SK-N-SH (cell line): ENCODE measurements at regions not wholly inside any gene's neighbourhood (a gene's known extent, or its start where the extent isn't known, plus 50 kb on each side); places are given as distances from the start of the nearest gene placed in this dataset.

Experiments used
- CTCF ChIA-PET: fragments of 300-600, 350-600 bp; formaldehyde crosslinking; extraction: SDS; loops from one replicate; lab custom pipeline; 2021; lab: Yijun Ruan, JAX
- POLR2A ChIA-PET: fragments of 350-600 bp; sonication (Branson Sonifier 250); formaldehyde crosslinking; extraction: SDS; loops from one replicate; lab custom pipeline; 2020; ENCODE audit warnings: antibody characterized with exemption, inconsistent platforms; lab: Yijun Ruan, JAX
- DNase-seq: peaks from one replicate; pipeline ENCODE4 v3.0.0; 2012
- H2AFZ ChIP-seq: fragments of 200-600 bp; sonication (generic); 2 replicates; pipeline ENCODE4 v1.8.1; 2016; ENCODE audit warnings: antibody characterized with exemption, mild to moderate bottlenecking, low read depth
- H3F3A ChIP-seq: fragments of 200-600 bp; sonication (generic); replicated peaks from 2 replicates; pipeline ENCODE3; 2016; ENCODE audit warnings: antibody characterized with exemption, mild to moderate bottlenecking; ENCODE audit not compliant: insufficient read depth
- H3K27ac ChIP-seq, 2 experiments: fragments of 200-500 bp in 1 of 2; fragments of 200-600 bp in 1 of 2; sonication (Bioruptor generic) in 1 of 2; sonication (generic), shearing (Covaris generic) in 1 of 2; 2 replicates each; pipeline versions ENCODE4 v1.5.1 to v1.6.1; 2014 to 2016; ENCODE audit warnings: low read depth in 2 of 2, inconsistent platforms in 1 of 2, low read length in 1 of 2, mild to moderate bottlenecking in 1 of 2, mixed read lengths in 1 of 2
- H3K27me3 ChIP-seq: fragments of 200-600 bp; sonication (generic), shearing (Covaris generic); 2 replicates; pipeline ENCODE4 v1.6.1; 2016; ENCODE audit warnings: mixed run types; ENCODE audit not compliant: insufficient read depth
- H3K36me3 ChIP-seq, 2 experiments: fragments of 200-500 bp in 1 of 2; fragments of 200-600 bp in 1 of 2; sonication (Bioruptor generic) in 1 of 2; sonication (generic) in 1 of 2; replicated peaks in 1 of 2; 2 replicates each; pipeline versions ENCODE3 to v1.5.1; 2014 to 2016; ENCODE audit warnings: low read length in 1 of 2, mild to moderate bottlenecking in 1 of 2; ENCODE audit not compliant: insufficient read depth in 2 of 2, control insufficient read depth in 1 of 2
- H3K4me1 ChIP-seq, 2 experiments: fragments of 200-500 bp in 1 of 2; fragments of 200-600 bp in 1 of 2; sonication (Bioruptor generic) in 1 of 2; sonication (generic), shearing (Covaris generic) in 1 of 2; 2 replicates each; pipeline versions ENCODE4 v1.5.1 to v1.6.1; 2014 to 2016; ENCODE audit warnings: low read depth in 1 of 2, low read length in 1 of 2, mixed run types in 1 of 2; ENCODE audit not compliant: insufficient read depth in 2 of 2, control insufficient read depth in 1 of 2
- H3K4me2 ChIP-seq: fragments of 200-600 bp; sonication (generic), shearing (Covaris generic); 2 replicates; pipeline ENCODE4 v1.6.1; 2017; ENCODE audit warnings: mixed run types
- H3K4me3 ChIP-seq, 2 experiments: fragments of 200-500 bp in 1 of 2; fragments of 200-600 bp in 1 of 2; sonication (Bioruptor generic) in 1 of 2; sonication (generic), shearing (Covaris generic) in 1 of 2; 2 replicates each; pipeline versions ENCODE4 v1.5.1 to v1.8.1; 2014 to 2016; ENCODE audit warnings: low read depth in 2 of 2, inconsistent platforms in 1 of 2, low read length in 1 of 2, mild to moderate bottlenecking in 1 of 2, mixed read lengths in 1 of 2, moderate library complexity in 1 of 2
- H3K79me2 ChIP-seq: fragments of 200-600 bp; sonication (generic); 2 replicates; pipeline ENCODE4 v1.8.1; 2017; ENCODE audit warnings: mild to moderate bottlenecking; ENCODE audit not compliant: insufficient read depth
- H3K9ac ChIP-seq: fragments of 200-600 bp; sonication (generic); 2 replicates; pipeline ENCODE4 v1.6.1; 2017; ENCODE audit warnings: mixed run types
- H3K9me2 ChIP-seq: fragments of 200-600 bp; sonication (generic); 2 replicates; pipeline ENCODE4 v1.6.1; 2017; ENCODE audit warnings: mixed run types
- H3K9me3 ChIP-seq: fragments of 200-600 bp; sonication (generic); 2 replicates; pipeline ENCODE4 v1.6.1; 2017; ENCODE audit warnings: mixed run types, mild to moderate bottlenecking, moderate library complexity
- H4K20me1 ChIP-seq: fragments of 200-600 bp; sonication (generic); 2 replicates; pipeline ENCODE4 v1.6.1; 2017; ENCODE audit warnings: mild to moderate bottlenecking, mixed run types; ENCODE audit not compliant: insufficient read depth
- CTCF ChIP-seq: fragments of 200-600 bp; sonication (generic); IDR thresholded peaks from 2 replicates; pipeline ENCODE4 v1.6.1; 2017; ENCODE audit warnings: antibody characterized with exemption, mild to moderate bottlenecking, moderate library complexity
- EP300 ChIP-seq, 2 experiments: IDR thresholded peaks; 2 replicates each; pipeline versions ENCODE4 v1.4.0 to v1.6.1; 2012; ENCODE audit warnings: borderline replicate concordance in 1 of 2, low read depth in 1 of 2, low read length in 1 of 2
- FOSL2 ChIP-seq: IDR thresholded peaks from 2 replicates; pipeline ENCODE4 v1.4.0; 2012; ENCODE audit warnings: low read depth, mild to moderate bottlenecking, moderate library complexity, borderline replicate concordance
- JUND ChIP-seq: IDR thresholded peaks from 2 replicates; pipeline ENCODE4 v1.4.0; 2012
- MEF2A ChIP-seq: IDR thresholded peaks from 2 replicates; pipeline ENCODE4 v1.4.0; 2012; ENCODE audit warnings: low read depth, borderline replicate concordance
- MXI1 ChIP-seq: IDR thresholded peaks from 2 replicates; pipeline ENCODE4 v1.6.1; 2012; ENCODE audit warnings: mild to moderate bottlenecking, low read depth, low read length, improper control_type of control experiment
- RXRA ChIP-seq: IDR thresholded peaks from 2 replicates; pipeline ENCODE4 v1.4.0; 2012; ENCODE audit warnings: low read depth, mild to moderate bottlenecking, borderline replicate concordance
- SIN3A ChIP-seq: IDR thresholded peaks from 2 replicates; pipeline ENCODE4 v1.6.1; 2012; ENCODE audit warnings: low read depth, mild to moderate bottlenecking, low read length, moderate library complexity, borderline replicate concordance
- SMC3 ChIP-seq: IDR thresholded peaks from 2 replicates; pipeline ENCODE4 v1.6.1; 2012; ENCODE audit warnings: low read depth, low read length, improper control_type of control experiment
- TEAD4 ChIP-seq: IDR thresholded peaks from 2 replicates; pipeline ENCODE4 v1.4.0; 2012; ENCODE audit warnings: mild to moderate bottlenecking, borderline replicate concordance; ENCODE audit not compliant: insufficient read depth
- USF2 ChIP-seq: fragments of 150-350 bp; IDR thresholded peaks from 2 replicates; pipeline ENCODE4 v1.6.1; 2017; ENCODE audit warnings: antibody characterized with exemption, low read length, low read depth, borderline replicate concordance
- WGBS: methylation state at CpG from one replicate; pipeline ENCODE4 v1.1.6; 2017; ENCODE audit warnings: low lambda C conversion rate; 5-methylcytosine and 5-hydroxymethylcytosine counted together
- TF ChIP-seq, protein P1 (sequence below): IDR thresholded peaks from 2 replicates; pipeline ENCODE4 v1.4.0; 2012; ENCODE audit warnings: low read depth, borderline replicate concordance

- CTCF ChIA-PET, result no interaction called here
- no peak for DNase-seq
- 70% methylated on average over 3 of the region's 6 CpGs for WGBS
These were observed 1126.1 kb downstream of the KCNT2 start for GRCh38 chr1:195482137-195482536.

DNA sequence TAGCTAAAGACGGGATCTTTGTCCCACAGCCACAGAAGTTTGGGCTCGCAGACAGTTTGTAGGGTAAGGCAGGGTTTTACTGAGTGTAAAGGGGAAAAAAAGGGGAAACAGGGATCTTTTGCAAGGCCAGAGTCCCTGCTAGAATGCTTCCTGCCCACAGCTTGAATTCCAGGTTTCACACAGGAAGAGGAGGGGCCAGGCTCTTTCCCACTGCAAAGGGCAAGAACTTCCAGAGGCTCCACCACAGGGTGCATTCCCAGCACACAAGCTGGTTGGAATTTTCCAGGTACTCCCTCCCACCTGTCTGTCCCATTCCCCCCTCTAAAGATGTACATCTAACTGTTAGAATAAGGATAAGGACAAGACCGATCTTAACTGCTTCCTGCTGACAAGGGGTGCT lies 1126.9 kb downstream of the KCNT2 start:
- no peaks in the 10 kb centered on the region for H3K36me3 ChIP-seq
- no peak overlapping the region for H3K27ac ChIP-seq
- H2AFZ ChIP-seq, result peak overlapping the region; percentile 72
- POLR2A ChIA-PET, result no interaction called here
- no peak overlapping the region for H3K9ac ChIP-seq
- DNase-seq, result no peak
- H3K4me2 ChIP-seq, result no peak overlapping the region
- no peaks in the 10 kb centered on the region for H3K9me3 ChIP-seq
- CTCF ChIA-PET, result interaction anchor here (0.7 kb wide), 1 partner anchor 147 kb away, joined by 3 read pairs; no protein-coding TSS in a partner anchor
- H3K4me3 ChIP-seq, result no peak overlapping the region
- TF ChIP-seq SIN3A, result no peak
- TF ChIP-seq, protein P1, sequence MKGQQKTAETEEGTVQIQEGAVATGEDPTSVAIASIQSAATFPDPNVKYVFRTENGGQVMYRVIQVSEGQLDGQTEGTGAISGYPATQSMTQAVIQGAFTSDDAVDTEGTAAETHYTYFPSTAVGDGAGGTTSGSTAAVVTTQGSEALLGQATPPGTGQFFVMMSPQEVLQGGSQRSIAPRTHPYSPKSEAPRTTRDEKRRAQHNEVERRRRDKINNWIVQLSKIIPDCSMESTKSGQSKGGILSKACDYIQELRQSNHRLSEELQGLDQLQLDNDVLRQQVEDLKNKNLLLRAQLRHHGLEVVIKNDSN, result no peak
- TF ChIP-seq MXI1, result no peak
- TF ChIP-seq MEF2A, result no peak
- TF ChIP-seq, all 33 proteins: peak for 0
- Histone ChIP-seq H3F3A (no peaks in the 10 kb centered on the region), H4K20me1 (no peaks in the 10 kb centered on the region), H3K4me1 (no peaks in the 10 kb centered on the region), H3K9me2 (no peaks in the 10 kb centered on the region), H3K79me2 (no peaks in the 10 kb centered on the region), H3K27me3 (no peaks in the 10 kb centered on the region)
- WGBS, result 82% methylated on average over 2 of the region's 3 CpGs

More at GRCh38 chr1:195482137-195482536, 1126.1 kb downstream of the KCNT2 start:
- H3K36me3 ChIP-seq, result no peaks in the 10 kb centered on the region
- no peak overlapping the region for H3K9ac ChIP-seq
- no peaks in the 10 kb centered on the region for H3F3A ChIP-seq
- no peak overlapping the region for H3K4me3 ChIP-seq
- no peaks in the 10 kb centered on the region for H3K27me3 ChIP-seq
- H4K20me1 ChIP-seq, result no peaks in the 10 kb centered on the region
- H3K27ac ChIP-seq, result no peak overlapping the region
- no peak for TF ChIP-seq RXRA
- no peak for TF ChIP-seq USF2
- no peak for TF ChIP-seq EP300 (IDR thresholded peaks at IDR 0.05; ENCODE audit: borderline replicate concordance in 1 of 2, low read depth in 1 of 2, low read length in 1 of 2)
- POLR2A ChIA-PET, result no interaction called here
- no peaks in the 10 kb centered on the region for H3K79me2 ChIP-seq
- no peaks in the 10 kb centered on the region for H3K4me1 ChIP-seq
- H3K9me3 ChIP-seq, result no peaks in the 10 kb centered on the region
- no peak overlapping the region for H3K4me2 ChIP-seq
- H2AFZ ChIP-seq, result no peak overlapping the region
- no peaks in the 10 kb centered on the region for H3K9me2 ChIP-seq

DNA sequence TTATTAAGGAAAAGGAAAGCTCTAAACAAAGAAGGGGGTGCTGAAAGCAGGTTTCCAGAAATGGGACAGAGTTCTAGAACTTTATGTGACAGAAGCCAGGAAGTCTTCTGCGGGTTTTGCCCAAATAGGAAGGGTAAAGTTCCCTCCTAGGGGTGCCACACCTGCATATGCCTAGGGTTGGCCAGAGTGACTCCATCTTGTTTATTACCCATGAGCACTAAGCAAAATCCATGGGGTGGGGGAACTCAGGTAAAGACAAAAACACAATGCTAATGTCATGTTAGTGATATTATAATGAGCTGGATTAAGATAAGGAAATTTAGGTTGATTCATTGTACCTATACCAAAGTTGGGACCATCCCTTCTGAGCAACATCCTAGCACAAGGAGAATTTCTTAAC lies 1132.7 kb downstream of the KCNT2 start:
- TF ChIP-seq CTCF, result no peak
- no peak for TF ChIP-seq JUND
- no peak for TF ChIP-seq TEAD4
- TF ChIP-seq SMC3, result no peak
- no peak for TF ChIP-seq FOSL2
- TF ChIP-seq, all 33 proteins: peak for 0
- Histone ChIP-seq H3K27ac (no peak overlapping the region), H3K9me2 (no peaks in the 10 kb centered on the region), H3F3A (no peaks in the 10 kb centered on the region), H3K36me3 (no peaks in the 10 kb centered on the region), H3K4me2 (no peak overlapping the region), H2AFZ (no peak overlapping the region), H3K27me3 (no peaks in the 10 kb centered on the region), H3K4me3 (no peak overlapping the region), H3K4me1 (no peaks in the 10 kb centered on the region; a peak in 1 of 4 replicates), H4K20me1 (no peaks in the 10 kb centered on the region), H3K9ac (no peak overlapping the region), H3K9me3 (no peaks in the 10 kb centered on the region), H3K79me2 (no peaks in the 10 kb centered on the region)
- WGBS, result 0% methylated on average over 1 of the region's 1 CpG
- no peak for DNase-seq
- ChIA-PET POLR2A (no interaction called here), CTCF (no interaction called here)
